PFSK-1 (cell line): ENCODE measurements at regions not wholly inside any gene's neighbourhood (a gene's known extent, or its start where the extent isn't known, plus 50 kb on each side); places are given as distances from the start of the nearest gene placed in this dataset.

Source experiments
- FOXP2 ChIP-seq: optimal IDR thresholded peaks from 2 replicates; pipeline ENCODE3; 2011; ENCODE audit warnings: borderline replicate concordance, control low read depth, inconsistent platforms; ENCODE audit not compliant: insufficient read depth; ENCODE audit errors: extremely low read length, extremely low read depth
- POLR2AphosphoS5 ChIP-seq: IDR thresholded peaks from 2 replicates; pipeline ENCODE4 v1.6.1; 2012; ENCODE audit warnings: low read depth, mild to moderate bottlenecking, control low read depth, low read length, moderate library complexity
- REST ChIP-seq, 2 experiments: IDR thresholded peaks; 2 replicates each; pipeline versions ENCODE4 v1.6.1 to v1.8.0; 2011 to 2012; ENCODE audit warnings: low read depth in 2 of 2, low read length in 2 of 2, control low read depth in 1 of 2, inconsistent platforms in 1 of 2, mild to moderate bottlenecking in 1 of 2, moderate library complexity in 1 of 2; ENCODE audit not compliant: insufficient read depth in 1 of 2
- SIN3A ChIP-seq: IDR thresholded peaks from 2 replicates; pipeline ENCODE4 v1.6.1; 2012; ENCODE audit warnings: mild to moderate bottlenecking, low read length, moderate library complexity, borderline replicate concordance; ENCODE audit not compliant: insufficient read depth
- TAF1 ChIP-seq: IDR thresholded peaks from 2 replicates; pipeline ENCODE4 v1.6.1; 2012; ENCODE audit warnings: low read length, control low read depth, borderline replicate concordance; ENCODE audit not compliant: insufficient read depth

- no peak for TF ChIP-seq POLR2AphosphoS5
- no peak for TF ChIP-seq REST (IDR thresholded peaks at IDR 0.05; ENCODE audit: insufficient read depth in 1 of 2, low read depth in 2 of 2, low read length in 2 of 2)
- no peak for TF ChIP-seq SIN3A
- TF ChIP-seq TAF1 = no peak
- TF ChIP-seq FOXP2 = no peak
These were observed 110.6 kb upstream of the ARPP21 start for GRCh38 chr3:35528728-35529127.
